HG03469 (cell line): ENCODE measurements at regions not wholly inside any gene's neighbourhood (a gene's known extent, or its start where the extent isn't known, plus 50 kb on each side); places are given as distances from the start of the nearest gene placed in this dataset.
A peak's percentile ranks its signal among the peaks of the same experiment; 100 is the strongest.

Source experiments
- ATAC-seq: cut with Tn5 transposase; IDR thresholded peaks from one replicate; pipeline ENCODE4 v1.9.1; 2021; ENCODE audit warnings: mild to moderate bottlenecking, moderate library complexity, moderate number of reproducible peaks; ENCODE audit not compliant: unreplicated experiment

DNA sequence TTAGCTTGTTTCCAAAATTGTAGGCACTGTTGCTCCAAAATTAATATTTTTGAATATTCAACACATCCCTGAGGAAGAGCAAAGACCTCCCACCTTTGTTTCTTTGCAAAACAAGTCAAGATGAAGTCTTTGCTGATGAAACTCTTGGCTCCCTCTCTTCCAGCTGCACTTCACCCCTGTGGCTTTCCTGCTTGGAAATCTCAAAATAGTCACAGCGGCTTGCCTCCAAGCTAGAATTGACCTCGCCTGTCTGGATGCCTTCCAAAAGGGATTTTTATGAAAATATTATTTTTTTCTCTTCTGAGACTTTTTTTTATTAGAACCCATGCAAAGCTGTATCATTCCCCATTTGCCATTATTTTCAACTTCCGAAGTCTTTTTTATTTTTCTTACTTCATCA, 71.1 kb upstream of the MROH9 start:
- ATAC-seq, result no peak

DNA sequence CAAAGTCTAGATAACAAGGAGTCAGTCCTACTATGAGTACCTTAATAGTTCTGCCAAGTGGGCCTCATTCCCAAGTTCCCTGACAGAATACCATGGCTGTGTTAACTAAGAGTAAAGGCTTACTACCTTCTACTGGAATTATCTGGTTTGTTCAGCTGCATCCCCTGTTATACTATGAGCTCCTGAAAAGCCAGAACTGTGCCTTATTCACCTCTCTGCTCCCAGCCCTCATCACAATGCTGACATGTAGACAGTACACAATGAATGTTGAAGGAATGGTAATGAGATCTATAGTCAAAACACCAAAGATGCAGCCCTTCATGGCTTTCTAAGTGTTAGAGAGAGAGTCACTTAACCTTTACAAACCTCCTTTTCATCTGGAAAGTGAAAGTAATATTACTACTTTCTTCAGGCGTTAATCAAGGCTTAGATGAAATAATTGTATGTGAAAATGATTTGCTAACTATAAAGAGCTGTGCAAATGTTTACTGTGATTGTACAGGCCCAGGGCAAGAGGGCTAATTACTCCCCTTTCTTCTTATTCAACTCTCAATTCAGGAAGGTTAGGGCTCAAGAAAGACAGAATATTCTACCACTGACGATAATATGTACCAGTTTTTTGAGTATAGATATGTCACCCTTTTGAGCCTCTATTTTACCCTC, 70.3 kb upstream of the MROH9 start:
- no peak for ATAC-seq

DNA sequence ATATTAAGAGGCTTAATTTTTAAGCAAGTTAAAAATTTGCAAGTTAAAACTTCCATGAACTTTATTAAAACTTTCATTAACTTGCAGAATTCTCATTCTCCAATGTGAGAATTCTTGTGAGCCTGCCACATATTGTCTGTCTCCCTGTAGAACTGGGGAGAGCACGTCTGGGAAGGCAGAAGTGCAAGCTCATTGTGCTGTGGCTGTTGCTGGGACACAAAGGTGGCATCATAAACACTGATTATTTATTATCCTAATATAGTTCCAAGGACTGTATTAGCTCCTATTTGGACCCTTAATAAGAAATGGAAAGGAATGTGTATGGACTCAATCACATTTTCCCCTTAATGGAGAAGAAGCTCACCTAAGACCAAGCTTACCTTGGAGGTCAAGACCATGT, 68.7 kb upstream of the MROH9 start:
- ATAC-seq, result no peak

DNA sequence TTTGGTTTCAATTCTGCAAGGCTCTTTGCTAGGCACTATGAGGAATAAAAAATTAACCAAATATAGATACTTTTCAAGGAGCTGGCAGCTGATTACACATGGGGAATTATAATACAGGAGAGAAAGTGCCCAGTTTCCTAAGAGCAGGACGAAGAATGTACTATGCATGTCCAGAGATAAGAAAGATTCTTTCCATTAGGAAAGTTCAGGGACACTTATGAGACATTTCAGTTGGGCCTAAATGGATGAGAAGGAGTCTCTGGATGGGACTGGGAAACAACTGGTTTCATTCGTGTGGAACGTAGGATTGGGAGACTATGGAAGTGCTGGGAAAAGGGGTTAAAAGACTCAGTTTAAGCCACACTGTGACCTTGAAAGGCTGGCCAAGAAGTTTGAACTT, 63.5 kb upstream of the MROH9 start:
- no peak for ATAC-seq

- peak; percentile 73 for ATAC-seq
These were observed 62.7 kb upstream of the MROH9 start for GRCh38 chr1:170872663-170873062.

DNA sequence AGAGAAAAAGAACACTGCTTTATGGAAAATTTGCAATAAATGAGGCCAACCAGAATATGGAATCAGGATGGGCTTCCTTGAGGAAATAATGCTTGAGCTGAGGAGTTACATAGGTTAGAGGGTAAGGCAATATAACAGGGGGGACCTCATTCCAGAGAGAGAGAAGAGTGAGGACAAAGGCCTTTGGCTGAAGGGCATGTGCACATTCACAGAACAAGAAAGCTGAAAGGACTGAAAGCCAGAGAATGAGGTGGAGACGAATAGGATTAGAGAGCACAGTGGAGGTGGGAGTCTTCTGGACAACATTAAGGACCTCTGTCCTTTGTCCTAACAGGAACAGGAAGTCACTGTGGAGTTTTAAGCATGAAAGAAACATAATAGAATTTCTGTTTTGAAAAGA, 60.7 kb upstream of the MROH9 start:
- no peak for ATAC-seq

DNA sequence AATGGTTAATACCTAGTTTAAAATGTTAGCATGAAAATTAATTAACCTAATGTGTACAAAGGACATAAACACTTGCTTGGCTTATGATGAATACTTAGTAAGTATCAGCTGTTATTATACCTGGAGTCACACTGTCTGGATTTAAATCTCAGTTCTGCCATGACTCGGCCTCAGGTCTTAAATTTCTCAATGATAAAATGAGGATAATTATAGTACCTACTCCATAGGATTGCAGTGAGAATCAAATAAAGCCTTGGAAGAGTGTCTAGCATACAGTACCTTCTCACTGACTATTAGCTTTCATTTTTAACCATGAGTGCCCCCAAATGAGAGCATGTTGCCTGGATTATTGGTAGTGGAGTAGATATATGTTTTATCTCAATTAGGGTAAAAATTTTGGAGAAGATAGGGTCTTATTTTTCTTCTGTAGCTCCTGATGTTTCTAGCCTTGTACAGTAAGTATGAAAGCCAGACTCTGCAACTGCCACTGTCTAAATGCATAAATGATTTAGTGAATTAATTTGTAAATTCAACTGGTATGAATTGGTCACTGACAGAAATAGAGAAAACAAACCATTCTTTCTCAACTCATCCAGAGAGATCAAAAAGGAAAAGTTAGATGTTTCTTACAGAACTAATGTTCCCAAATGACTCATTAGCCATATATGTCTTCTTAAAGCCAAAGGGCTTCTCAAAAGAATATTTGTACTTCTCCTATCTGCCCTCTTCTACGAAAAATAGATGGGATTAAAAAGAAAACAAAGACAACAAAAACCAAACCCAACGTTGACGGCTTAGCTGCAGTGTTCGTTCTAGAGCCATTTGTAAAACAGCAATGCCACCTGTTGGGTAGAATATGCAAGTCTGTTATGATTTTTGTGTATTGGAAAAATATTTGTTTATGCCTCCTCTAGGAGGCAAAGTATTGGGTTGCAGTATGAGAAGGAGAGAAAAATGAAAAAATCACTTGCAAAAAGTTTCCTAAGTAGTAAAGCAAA, 53.8 kb upstream of the MROH9 start:
- no peak for ATAC-seq
